Ascending aorta (tissue), 2 donors: ENCODE measurements at regions not wholly inside any gene's neighbourhood (a gene's known extent, or its start where the extent isn't known, plus 50 kb on each side); places are given as distances from the start of the nearest gene placed in this dataset.

ENCODE experiments used
- DNase-seq, 2 donors: peaks; one replicate each; pipeline ENCODE4 v3.0.0-alpha.2; 2019; ENCODE audit warnings: low spot score in 2 of 2
- H3K27ac ChIP-seq, 2 donors: fragments of 200-600 bp; sonication (generic); one replicate each; pipeline ENCODE4 v1.5.1; 2016 to 2017; ENCODE audit warnings: mild to moderate bottlenecking in 1 of 2
- H3K27me3 ChIP-seq: fragments of 200-600 bp; sonication (generic); one replicate; pipeline ENCODE4 v1.5.1; 2017
- H3K36me3 ChIP-seq, 2 donors: fragments of 200-600 bp; sonication (generic); one replicate each; pipeline ENCODE4 v1.5.1; 2016
- H3K4me1 ChIP-seq, 2 donors: fragments of 200-600 bp; sonication (generic); one replicate each; pipeline ENCODE4 v1.5.1; 2016 to 2017; ENCODE audit warnings: mild to moderate bottlenecking in 1 of 2
- H3K4me3 ChIP-seq, 2 donors: fragments of 200-600 bp; sonication (generic); one replicate each; pipeline ENCODE4 v1.5.1; 2016 to 2017; ENCODE audit warnings: mild to moderate bottlenecking in 1 of 2
- H3K9me3 ChIP-seq, 2 donors: fragments of 200-600 bp; sonication (generic); one replicate each; pipeline ENCODE4 v1.5.1; 2016
- intact Hi-C: fragments of 100-400 bp; cut with DNase I; formaldehyde crosslinking; loops from one replicate; pipeline ENCODE4 v1.15.1; 2023
- TF ChIP-seq, protein P1 (sequence below), 3 experiments: fragments of 200-600 bp in 2 of 3; fragments of 450-650 bp in 1 of 3; sonication (generic) in 2 of 3; IDR thresholded peaks; one replicate each; pipeline ENCODE4 v1.5.1; 2016 to 2019; ENCODE audit warnings: antibody characterized with exemption in 3 of 3, mild to moderate bottlenecking in 1 of 3, moderate library complexity in 1 of 3

DNA sequence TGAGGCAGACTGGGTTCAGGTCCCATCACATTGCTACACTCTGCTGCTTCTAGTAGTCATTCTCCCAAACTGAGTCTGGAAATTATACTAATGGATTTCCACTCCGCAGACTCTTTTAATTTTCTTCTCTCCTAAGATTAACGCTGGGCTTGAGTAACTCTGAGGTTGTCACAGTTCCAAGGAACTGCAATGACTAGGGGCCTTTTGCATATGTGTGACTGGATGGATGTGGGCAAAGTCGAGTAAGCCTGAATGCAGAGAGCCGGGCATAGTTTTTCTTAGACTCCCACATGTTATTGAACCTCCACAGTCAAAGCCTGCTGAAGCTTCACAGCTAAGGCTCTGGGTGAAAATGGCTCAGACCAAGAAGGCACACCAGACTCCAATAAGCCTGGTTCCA lies 160.9 kb upstream of the PROX1 start:
- Histone ChIP-seq H3K27me3 (no peaks in the 10 kb centered on the region), H3K27ac (no peak overlapping the region), H3K36me3 (no peaks in the 10 kb centered on the region), H3K4me3 (no peak overlapping the region), H3K4me1 (no peaks in the 10 kb centered on the region), H3K9me3 (peaks cover 0 to 3% of the 10 kb centered on the region in 2 donors)
- TF ChIP-seq, protein P1, sequence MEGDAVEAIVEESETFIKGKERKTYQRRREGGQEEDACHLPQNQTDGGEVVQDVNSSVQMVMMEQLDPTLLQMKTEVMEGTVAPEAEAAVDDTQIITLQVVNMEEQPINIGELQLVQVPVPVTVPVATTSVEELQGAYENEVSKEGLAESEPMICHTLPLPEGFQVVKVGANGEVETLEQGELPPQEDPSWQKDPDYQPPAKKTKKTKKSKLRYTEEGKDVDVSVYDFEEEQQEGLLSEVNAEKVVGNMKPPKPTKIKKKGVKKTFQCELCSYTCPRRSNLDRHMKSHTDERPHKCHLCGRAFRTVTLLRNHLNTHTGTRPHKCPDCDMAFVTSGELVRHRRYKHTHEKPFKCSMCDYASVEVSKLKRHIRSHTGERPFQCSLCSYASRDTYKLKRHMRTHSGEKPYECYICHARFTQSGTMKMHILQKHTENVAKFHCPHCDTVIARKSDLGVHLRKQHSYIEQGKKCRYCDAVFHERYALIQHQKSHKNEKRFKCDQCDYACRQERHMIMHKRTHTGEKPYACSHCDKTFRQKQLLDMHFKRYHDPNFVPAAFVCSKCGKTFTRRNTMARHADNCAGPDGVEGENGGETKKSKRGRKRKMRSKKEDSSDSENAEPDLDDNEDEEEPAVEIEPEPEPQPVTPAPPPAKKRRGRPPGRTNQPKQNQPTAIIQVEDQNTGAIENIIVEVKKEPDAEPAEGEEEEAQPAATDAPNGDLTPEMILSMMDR (IDR thresholded peaks at IDR 0.05) = no peak
- no peak for DNase-seq
- intact Hi-C loops = no loop called here

DNA sequence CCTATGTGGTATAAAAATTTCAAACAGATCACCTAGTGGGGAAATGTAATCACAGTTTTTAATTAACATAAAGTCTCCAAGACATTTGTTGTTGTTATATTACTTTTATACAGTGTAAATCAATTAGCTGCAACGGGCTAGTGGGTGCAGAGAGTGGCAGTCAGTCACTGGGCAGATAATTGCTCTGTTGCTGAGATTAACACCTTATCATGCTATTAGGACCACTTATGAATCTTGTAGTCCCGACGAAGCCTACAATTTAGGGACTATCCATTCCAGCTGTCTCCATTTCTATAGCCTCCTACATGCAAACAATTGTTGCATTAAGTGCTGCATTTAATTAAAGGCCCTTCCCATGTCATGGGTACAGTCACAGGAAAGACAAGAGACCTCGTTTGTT lies 158.9 kb upstream of the PROX1 start:
- Histone ChIP-seq H3K36me3 (no peaks in the 10 kb centered on the region), H3K27me3 (no peaks in the 10 kb centered on the region), H3K4me3 (no peak overlapping the region), H3K27ac (no peak overlapping the region), H3K4me1 (no peaks in the 10 kb centered on the region), H3K9me3 (peaks cover 0 to 3% of the 10 kb centered on the region in 2 donors)
- no peak for DNase-seq
- TF ChIP-seq, protein P1 (IDR thresholded peaks at IDR 0.05) = no peak
- intact Hi-C loops = no loop called here

DNA sequence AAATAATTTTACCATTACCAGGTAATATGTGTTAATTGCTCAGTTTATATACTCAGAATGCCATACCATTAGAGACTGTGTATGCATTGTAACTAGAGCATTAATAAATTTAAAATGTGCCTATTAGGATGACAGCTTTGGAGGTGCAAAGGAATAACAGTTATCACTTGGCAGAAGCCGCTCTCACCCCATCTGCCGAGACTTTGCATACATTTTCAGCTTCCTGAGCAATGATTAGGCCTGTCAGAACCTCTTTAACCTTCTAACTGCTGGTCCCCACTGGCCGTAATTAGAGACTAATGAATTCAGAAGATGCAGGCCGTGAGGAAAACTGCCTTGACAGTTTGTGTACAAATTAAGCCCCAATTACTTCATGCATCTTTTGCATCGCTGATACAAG lies 158.0 kb upstream of the PROX1 start:
- H3K36me3 ChIP-seq = no peaks in the 10 kb centered on the region
- H3K9me3 ChIP-seq = peaks cover 0 to 3% of the 10 kb centered on the region in 2 donors
- H3K27me3 ChIP-seq = no peaks in the 10 kb centered on the region
- no peak overlapping the region for H3K27ac ChIP-seq
- no peak for DNase-seq
- no peaks in the 10 kb centered on the region for H3K4me1 ChIP-seq
- intact Hi-C loops = no loop called here
- TF ChIP-seq, protein P1 (IDR thresholded peaks at IDR 0.05) = no peak
- no peak overlapping the region for H3K4me3 ChIP-seq

DNA sequence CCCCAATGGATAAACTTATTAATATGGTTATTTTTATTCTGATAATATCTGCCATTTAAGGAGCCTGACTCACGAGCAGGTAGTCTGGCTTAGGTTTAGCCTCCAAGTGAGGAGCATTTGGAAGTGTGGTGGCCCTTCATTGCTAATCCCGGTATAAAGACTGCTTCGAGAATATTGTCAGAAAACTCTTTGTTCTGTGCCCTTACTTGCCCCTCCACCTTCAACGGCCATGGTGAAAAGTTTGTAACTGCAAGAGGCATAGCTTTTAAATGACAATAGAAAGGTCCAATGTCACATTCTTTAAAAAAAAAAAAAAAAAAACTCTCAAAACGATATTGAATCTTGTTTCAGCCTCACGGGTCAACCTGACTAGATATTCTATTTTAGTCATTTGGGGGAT lies 157.4 kb upstream of the PROX1 start:
- no peak overlapping the region for H3K4me3 ChIP-seq
- DNase-seq = no peak
- H3K9me3 ChIP-seq = peaks cover 0 to 3% of the 10 kb centered on the region in 2 donors
- intact Hi-C loops = no loop called here
- no peaks in the 10 kb centered on the region for H3K36me3 ChIP-seq
- no peak overlapping the region for H3K27ac ChIP-seq
- H3K27me3 ChIP-seq = no peaks in the 10 kb centered on the region
- no peaks in the 10 kb centered on the region for H3K4me1 ChIP-seq
- TF ChIP-seq, protein P1 (IDR thresholded peaks at IDR 0.05) = no peak

DNA sequence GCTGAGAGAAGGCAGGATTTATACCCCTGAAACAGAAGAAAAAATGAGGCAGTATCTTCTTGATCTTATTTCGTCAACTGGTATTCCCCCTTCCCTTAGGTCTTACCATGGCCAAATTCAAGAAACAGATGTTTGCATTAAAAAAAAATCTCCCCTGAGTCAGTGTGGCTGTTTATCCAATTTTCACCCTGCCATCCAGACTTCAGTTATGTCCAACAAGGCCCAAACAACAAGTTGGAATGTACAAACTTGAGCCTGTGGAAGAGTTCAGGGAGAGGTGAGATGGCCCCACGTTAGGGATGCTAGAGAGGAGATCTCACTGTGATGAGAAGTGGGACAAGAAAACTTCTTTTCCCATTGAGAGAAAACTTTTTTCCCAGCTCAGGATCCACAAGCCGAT lies 147.2 kb upstream of the PROX1 start:
- Histone ChIP-seq H3K4me3 (no peak overlapping the region), H3K27me3 (no peaks in the 10 kb centered on the region), H3K9me3 (no peaks in the 10 kb centered on the region), H3K27ac (no peak overlapping the region), H3K36me3 (no peaks in the 10 kb centered on the region), H3K4me1 (no peaks in the 10 kb centered on the region)
- TF ChIP-seq, protein P1 (IDR thresholded peaks at IDR 0.05) = no peak
- intact Hi-C loops = no loop called here
- no peak for DNase-seq

DNA sequence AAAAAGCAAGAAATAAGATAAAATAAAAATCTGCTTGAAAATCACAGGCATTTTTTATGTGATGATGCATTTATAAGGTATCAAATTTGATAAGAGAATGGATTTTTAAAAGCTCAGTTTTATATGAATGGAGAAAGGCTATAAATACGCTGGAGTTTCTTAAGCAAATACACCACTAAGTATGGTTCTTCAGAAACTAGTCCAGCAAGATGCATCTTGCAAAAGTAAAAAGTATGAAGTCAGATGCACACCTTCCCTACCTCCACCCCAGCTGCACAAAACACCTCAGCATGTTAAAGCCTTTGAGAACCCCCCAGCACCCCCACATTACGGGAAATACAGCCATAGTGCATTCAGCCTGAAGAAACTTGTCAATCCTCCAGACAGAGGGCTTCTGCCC lies 143.1 kb upstream of the PROX1 start:
- Histone ChIP-seq H3K27me3 (no peaks in the 10 kb centered on the region), H3K4me3 (no peak overlapping the region), H3K9me3 (no peaks in the 10 kb centered on the region), H3K27ac (no peak overlapping the region), H3K4me1 (no peaks in the 10 kb centered on the region), H3K36me3 (no peaks in the 10 kb centered on the region)
- DNase-seq = no peak
- intact Hi-C loops = no loop called here
- TF ChIP-seq, protein P1 (IDR thresholded peaks at IDR 0.05) = no peak
